Naive thymus-derived CD4-positive, alpha-beta T cell (primary cell): ENCODE measurements at regions not wholly inside any gene's neighbourhood (a gene's known extent, or its start where the extent isn't known, plus 50 kb on each side); places are given as distances from the start of the nearest gene placed in this dataset.

Source experiments
- ATAC-seq: fragments of 150-1000 bp; cut with Tn5 transposase; 2 replicates; pipeline ENCODE4 v1.10.0; 2021; ENCODE audit warnings: mild to moderate bottlenecking, moderate library complexity
- CTCF ChIA-PET: fragments of 350-600 bp; sonication (Branson Sonifier 250); formaldehyde crosslinking; loops from one replicate; lab custom pipeline; 2021; ENCODE audit warnings: antibody characterized with exemption; lab: Charles Lee
- POLR2A ChIA-PET: fragments of 350-600 bp; sonication (Branson Sonifier 250); formaldehyde crosslinking; loops from one replicate; lab custom pipeline; 2021; ENCODE audit warnings: antibody characterized with exemption, inconsistent platforms; lab: Charles Lee
- DNase-seq, 9 donors: peaks; one replicate each; pipeline versions ENCODE4 v3.0.0 to v3.0.0-alpha.2; 2020 to 2022; ENCODE audit warnings: mixed read lengths in 1 of 9
- H3K27ac ChIP-seq: one replicate; pipeline ENCODE4 v1.7.0; 2013; ENCODE audit warnings: mild to moderate bottlenecking, low read depth, low read length, moderate library complexity
- H3K27me3 ChIP-seq, 2 donors: one replicate each; pipeline ENCODE4 v1.7.0; 2013; ENCODE audit warnings: low read length in 2 of 2, mild to moderate bottlenecking in 2 of 2, moderate library complexity in 2 of 2; ENCODE audit not compliant: control insufficient read depth in 2 of 2, insufficient read depth in 2 of 2
- H3K36me3 ChIP-seq, 3 experiments: 1 replicate in 2 of 3; 2 replicates in 1 of 3; pipeline ENCODE4 v1.7.0; 2013; ENCODE audit warnings: low read length in 3 of 3, mild to moderate bottlenecking in 3 of 3, moderate library complexity in 1 of 3; ENCODE audit not compliant: insufficient read depth in 3 of 3, control insufficient read depth in 2 of 3
- H3K4me1 ChIP-seq, 2 donors: one replicate each; pipeline ENCODE4 v1.7.0; 2013; ENCODE audit warnings: low read length in 2 of 2, mild to moderate bottlenecking in 2 of 2, moderate library complexity in 1 of 2; ENCODE audit not compliant: control insufficient read depth in 2 of 2, insufficient read depth in 2 of 2
- H3K4me3 ChIP-seq: 2 replicates; pipeline ENCODE4 v1.7.0; 2013; ENCODE audit warnings: mild to moderate bottlenecking, low read length
- H3K9me3 ChIP-seq, 3 experiments: 1 replicate in 2 of 3; 2 replicates in 1 of 3; pipeline ENCODE4 v1.7.0; 2013; ENCODE audit warnings: low read length in 3 of 3; ENCODE audit not compliant: control insufficient read depth in 2 of 3
- H3K27ac Mint-ChIP-seq, 9 donors: one replicate each; pipeline ENCODE4 v1.8.0; 2020 to 2022; ENCODE audit warnings: mixed read lengths in 9 of 9, mild to moderate bottlenecking in 8 of 9, moderate library complexity in 5 of 9, inconsistent platforms in 2 of 9
- H3K27me3 Mint-ChIP-seq, 5 donors: one replicate each; pipeline ENCODE4 v1.8.0; 2021 to 2022; ENCODE audit warnings: mixed read lengths in 5 of 5, mild to moderate bottlenecking in 1 of 5
- H3K36me3 Mint-ChIP-seq, 5 donors: one replicate each; pipeline ENCODE4 v1.8.0; 2020 to 2022; ENCODE audit warnings: mixed read lengths in 5 of 5, mild to moderate bottlenecking in 3 of 5, inconsistent platforms in 1 of 5
- H3K4me1 Mint-ChIP-seq, 7 donors: one replicate each; pipeline ENCODE4 v1.8.0; 2020 to 2022; ENCODE audit warnings: mixed read lengths in 7 of 7, mild to moderate bottlenecking in 3 of 7, inconsistent platforms in 1 of 7
- H3K4me3 Mint-ChIP-seq, 10 donors: one replicate each; pipeline ENCODE4 v1.8.0; 2020 to 2022; ENCODE audit warnings: mild to moderate bottlenecking in 10 of 10, mixed read lengths in 10 of 10, moderate library complexity in 6 of 10, inconsistent platforms in 2 of 10
- H3K9me3 Mint-ChIP-seq, 11 donors: one replicate each; pipeline ENCODE4 v1.8.0; 2020 to 2022; ENCODE audit warnings: mixed read lengths in 11 of 11, mild to moderate bottlenecking in 4 of 11, inconsistent platforms in 1 of 11, moderate library complexity in 1 of 11
- intact Hi-C, 2 donors: fragments of 100-400 bp; cut with micrococcal nuclease; formaldehyde crosslinking; loops; one replicate each; pipeline ENCODE4 v1.15.1; 2023

DNA sequence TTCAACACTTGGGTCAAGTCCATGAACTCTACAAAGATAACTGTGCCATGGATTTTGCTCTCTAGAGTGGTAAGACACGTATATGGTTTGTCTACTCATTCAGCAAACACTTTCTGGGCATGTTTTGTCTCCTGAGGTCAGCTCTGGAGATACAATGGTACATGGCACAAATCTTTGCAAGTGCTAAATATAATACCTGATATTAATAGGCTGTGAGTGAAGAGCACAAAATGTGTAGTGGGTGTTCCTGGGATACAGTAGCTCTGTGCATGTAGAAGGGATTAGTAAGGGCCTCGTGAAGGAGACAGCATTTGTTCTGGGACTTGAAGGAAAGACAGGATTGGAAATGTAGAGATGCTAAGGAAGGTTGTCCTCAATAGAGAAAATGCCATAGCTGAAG is 360.9 kb downstream of the BCKDHB start:
- Histone ChIP-seq H3K4me3 (no peak overlapping the region), H3K4me1 (no peaks in the 10 kb centered on the region), H3K9me3 (no peaks in the 10 kb centered on the region), H3K27me3 (no peaks in the 10 kb centered on the region), H3K36me3 (no peaks in the 10 kb centered on the region), H3K27ac (no peak overlapping the region)
- Mint-ChIP-seq H3K4me3 (no peak overlapping the region), H3K4me1 (no peaks in the 10 kb centered on the region), H3K9me3 (no peaks in the 10 kb centered on the region), H3K27ac (no peak overlapping the region), H3K27me3 (no peaks in the 10 kb centered on the region), H3K36me3 (peaks cover 0 to 3% (median 0%) of the 10 kb centered on the region in 5 donors)
- ATAC-seq (no peak), DNase-seq (no peak)
- intact Hi-C loops: no loop called here
- ChIA-PET POLR2A (no interaction called here), CTCF (no interaction called here)

- no peaks in the 10 kb centered on the region for H3K36me3 Mint-ChIP-seq
- POLR2A ChIA-PET: no interaction called here
- no peaks in the 10 kb centered on the region for H3K9me3 Mint-ChIP-seq
- DNase-seq: no peak
- no peaks in the 10 kb centered on the region for H3K4me1 Mint-ChIP-seq
- no peaks in the 10 kb centered on the region for H3K36me3 ChIP-seq
- no peak overlapping the region for H3K4me3 Mint-ChIP-seq
- no peaks in the 10 kb centered on the region for H3K4me1 ChIP-seq
- no peaks in the 10 kb centered on the region for H3K27me3 Mint-ChIP-seq
- H3K4me3 ChIP-seq: no peak overlapping the region
- H3K27ac Mint-ChIP-seq: no peak overlapping the region
- H3K9me3 ChIP-seq: no peaks in the 10 kb centered on the region
- no peak for ATAC-seq
- no peaks in the 10 kb centered on the region for H3K27me3 ChIP-seq
- CTCF ChIA-PET: no interaction called here
- intact Hi-C loops: no loop called here
- H3K27ac ChIP-seq: no peak overlapping the region
These were observed 360.5 kb downstream of the BCKDHB start for GRCh38 chr6:80466981-80467380.

GRCh38 chr6:80465513-80465912 is 359.0 kb downstream of the BCKDHB start:
- Histone ChIP-seq H3K9me3 (no peaks in the 10 kb centered on the region), H3K27me3 (no peaks in the 10 kb centered on the region), H3K4me1 (no peaks in the 10 kb centered on the region), H3K27ac (no peak overlapping the region), H3K4me3 (no peak overlapping the region), H3K36me3 (no peaks in the 10 kb centered on the region)
- intact Hi-C loops: no loop called here
- Mint-ChIP-seq H3K9me3 (peaks cover 0 to 2% (median 0%) of the 10 kb centered on the region in 11 donors), H3K4me3 (no peak overlapping the region), H3K4me1 (no peaks in the 10 kb centered on the region), H3K36me3 (no peaks in the 10 kb centered on the region), H3K27me3 (no peaks in the 10 kb centered on the region), H3K27ac (no peak overlapping the region)
- ChIA-PET POLR2A (no interaction called here), CTCF (no interaction called here)
- ATAC-seq (no peak), DNase-seq (no peak)

GRCh38 chr6:80464901-80465300 is 358.4 kb downstream of the BCKDHB start:
- Histone ChIP-seq H3K4me1 (no peaks in the 10 kb centered on the region), H3K27me3 (no peaks in the 10 kb centered on the region), H3K27ac (no peak overlapping the region), H3K36me3 (no peaks in the 10 kb centered on the region), H3K9me3 (no peaks in the 10 kb centered on the region), H3K4me3 (no peak overlapping the region)
- Mint-ChIP-seq H3K27me3 (no peaks in the 10 kb centered on the region), H3K4me3 (no peak overlapping the region), H3K36me3 (no peaks in the 10 kb centered on the region), H3K27ac (no peak overlapping the region), H3K4me1 (no peaks in the 10 kb centered on the region), H3K9me3 (peaks cover 0 to 2% (median 0%) of the 10 kb centered on the region in 11 donors)
- ChIA-PET CTCF (no interaction called here), POLR2A (no interaction called here)
- intact Hi-C loops: no loop called here
- no peak for ATAC-seq
- DNase-seq: no peak

DNA sequence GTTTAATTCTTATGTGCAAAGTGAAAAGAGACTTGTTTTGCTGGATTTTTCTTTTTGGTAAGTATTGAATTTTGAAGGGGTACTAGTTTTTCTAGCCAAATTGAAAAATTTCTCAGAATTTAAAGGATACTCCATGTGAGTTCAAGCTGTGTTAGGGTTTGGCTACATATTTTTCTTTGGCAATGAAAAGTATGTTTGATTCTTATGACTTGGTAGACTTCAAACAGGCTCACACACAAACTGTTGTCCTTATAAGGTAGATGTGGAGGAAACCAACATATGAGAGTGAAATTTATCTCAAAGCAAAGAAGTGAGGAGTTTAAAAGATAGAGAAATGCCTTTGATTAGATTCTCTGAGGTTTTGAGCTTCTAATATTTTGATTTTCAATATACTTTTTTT is 356.7 kb downstream of the BCKDHB start:
- POLR2A ChIA-PET: no interaction called here
- intact Hi-C loops: no loop called here
- H3K27me3 ChIP-seq: no peaks in the 10 kb centered on the region
- no peaks in the 10 kb centered on the region for H3K9me3 ChIP-seq
- H3K4me1 ChIP-seq: no peaks in the 10 kb centered on the region
- CTCF ChIA-PET: no interaction called here
- no peak overlapping the region for H3K27ac Mint-ChIP-seq
- no peak overlapping the region for H3K4me3 Mint-ChIP-seq
- no peaks in the 10 kb centered on the region for H3K36me3 ChIP-seq
- no peaks in the 10 kb centered on the region for H3K27me3 Mint-ChIP-seq
- ATAC-seq: no peak
- DNase-seq: no peak
- no peaks in the 10 kb centered on the region for H3K4me1 Mint-ChIP-seq
- H3K9me3 Mint-ChIP-seq: peaks cover 0 to 4% (median 0%) of the 10 kb centered on the region in 11 donors
- H3K27ac ChIP-seq: no peak overlapping the region
- H3K36me3 Mint-ChIP-seq: no peaks in the 10 kb centered on the region
- H3K4me3 ChIP-seq: no peak overlapping the region

DNA sequence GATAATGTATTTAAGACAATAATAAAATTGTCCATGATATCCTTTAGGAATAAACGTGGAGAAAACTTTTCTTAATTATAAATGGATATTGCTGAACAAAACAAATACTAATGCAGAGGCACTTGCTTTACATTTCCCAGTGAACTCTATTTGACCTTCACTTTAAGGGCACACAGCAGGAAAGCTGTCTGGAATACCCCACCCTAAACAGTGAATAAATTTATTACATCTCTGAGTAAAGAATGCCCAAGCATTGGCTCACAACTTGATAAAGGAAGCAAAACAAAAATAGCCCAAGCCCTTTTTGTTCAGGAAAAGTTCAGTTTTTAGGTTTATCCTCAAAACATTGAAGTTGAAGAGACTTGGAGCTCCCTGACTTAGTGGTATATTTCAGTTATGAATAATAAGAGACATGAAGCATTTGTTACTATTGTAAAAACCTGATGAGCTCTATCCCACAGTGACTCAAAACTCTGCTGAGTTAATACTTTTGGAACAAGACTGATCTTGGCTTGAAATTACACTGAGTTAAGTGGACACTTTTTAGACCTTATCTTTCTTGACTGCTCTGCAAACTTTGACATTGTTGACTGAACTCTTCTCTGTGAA is 353.9 kb downstream of the BCKDHB start:
- DNase-seq (no peak), ATAC-seq (no peak)
- Mint-ChIP-seq H3K4me1 (no peaks in the 10 kb centered on the region), H3K9me3 (peaks cover 0 to 4% (median 0%) of the 10 kb centered on the region in 11 donors), H3K27me3 (no peaks in the 10 kb centered on the region), H3K4me3 (no peak overlapping the region), H3K27ac (no peak overlapping the region), H3K36me3 (peaks cover 0 to 2% (median 0%) of the 10 kb centered on the region in 5 donors)
- ChIA-PET POLR2A (no interaction called here), CTCF (no interaction called here)
- no peaks in the 10 kb centered on the region for H3K27me3 ChIP-seq
- no peaks in the 10 kb centered on the region for H3K9me3 ChIP-seq
- H3K4me3 ChIP-seq: no peak overlapping the region
- H3K4me1 ChIP-seq: no peaks in the 10 kb centered on the region
- no peaks in the 10 kb centered on the region for H3K36me3 ChIP-seq
- no peak overlapping the region for H3K27ac ChIP-seq
- intact Hi-C loops: no loop called here

GRCh38 chr6:80457439-80457933 is 351.0 kb downstream of the BCKDHB start:
- Mint-ChIP-seq H3K27me3 (no peaks in the 10 kb centered on the region), H3K4me1 (peaks cover 0 to 3% (median 0%) of the 10 kb centered on the region in 7 donors)
- CTCF ChIA-PET: interaction anchor here (0.8 kb wide), 1 partner anchor 1661 kb away, joined by 3 read pairs; no protein-coding TSS in a partner anchor

More at GRCh38 chr6:80457439-80457933, 351.0 kb downstream of the BCKDHB start:
- intact Hi-C loops: no loop called here
- Mint-ChIP-seq H3K27ac (no peak overlapping the region), H3K36me3 (peaks cover 0 to 16% (median 4%) of the 10 kb centered on the region in 5 donors), H3K9me3 (peaks cover 0 to 4% (median 0%) of the 10 kb centered on the region in 11 donors), H3K4me3 (no peak overlapping the region)
- DNase-seq (no peak), ATAC-seq (no peak)
- H3K36me3 ChIP-seq: no peaks in the 10 kb centered on the region
- no peaks in the 10 kb centered on the region for H3K27me3 ChIP-seq
- no peaks in the 10 kb centered on the region for H3K4me1 ChIP-seq
- POLR2A ChIA-PET: no interaction called here
- no peak overlapping the region for H3K27ac ChIP-seq
- H3K4me3 ChIP-seq: no peak overlapping the region
- H3K9me3 ChIP-seq: no peaks in the 10 kb centered on the region
